Epithelial cell of proximal tubule (primary cell): ENCODE measurements at regions not wholly inside any gene's neighbourhood (a gene's known extent, or its start where the extent isn't known, plus 50 kb on each side); places are given as distances from the start of the nearest gene placed in this dataset.
"Not testable (repeated sequence)": the region's sequence is repeated elsewhere in the genome, so short reads cannot be mapped to it uniquely, and the experiment has no call there.

Experiments used
- DNase-seq: peaks from one replicate; pipeline ENCODE4 v3.0.0-alpha.2; 2011; ENCODE audit warnings: low read depth
- H3K4me3 ChIP-seq: 2 replicates; pipeline ENCODE4 v1.5.1; 2011; ENCODE audit warnings: low read depth, mild to moderate bottlenecking, low read length
- TF ChIP-seq, protein P1 (sequence below): conservative IDR thresholded peaks from 2 replicates; pipeline ENCODE4 v1.5.1; 2012; ENCODE audit warnings: low read depth, mild to moderate bottlenecking, low read length

DNA sequence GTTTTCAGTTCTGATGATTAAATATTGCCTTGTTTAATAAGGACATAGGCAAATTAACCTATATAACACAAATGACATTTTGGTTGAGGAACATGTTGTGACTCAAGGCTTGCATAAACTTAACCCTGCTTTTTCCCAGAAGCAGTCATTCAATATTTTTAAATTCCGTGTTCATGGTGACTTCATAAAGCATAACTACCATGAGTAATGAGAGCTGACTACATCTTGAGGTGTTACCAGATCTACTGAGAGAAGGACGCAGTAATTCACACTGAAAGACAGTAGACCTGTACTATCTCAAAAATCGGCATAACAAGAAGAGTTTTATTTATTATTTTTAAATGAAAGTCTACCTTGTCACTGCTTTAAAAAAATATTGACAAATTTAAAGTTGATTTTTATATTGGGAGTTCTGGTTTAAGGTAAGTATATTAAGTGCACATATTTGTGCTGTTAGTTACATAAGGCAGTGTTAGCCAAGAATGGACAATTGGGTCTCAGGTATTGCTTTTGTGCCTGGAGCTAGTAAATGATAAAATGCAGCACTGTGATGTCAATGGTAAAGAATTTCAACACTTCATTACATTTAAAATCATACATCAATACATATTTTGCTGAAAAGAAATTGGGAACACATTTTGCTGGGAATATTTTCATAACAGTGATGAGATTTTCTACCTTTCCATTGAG is 1198.5 kb downstream of the FSCB start:
- DNase-seq = no peak
- no peak overlapping the region for H3K4me3 ChIP-seq
- TF ChIP-seq, protein P1, sequence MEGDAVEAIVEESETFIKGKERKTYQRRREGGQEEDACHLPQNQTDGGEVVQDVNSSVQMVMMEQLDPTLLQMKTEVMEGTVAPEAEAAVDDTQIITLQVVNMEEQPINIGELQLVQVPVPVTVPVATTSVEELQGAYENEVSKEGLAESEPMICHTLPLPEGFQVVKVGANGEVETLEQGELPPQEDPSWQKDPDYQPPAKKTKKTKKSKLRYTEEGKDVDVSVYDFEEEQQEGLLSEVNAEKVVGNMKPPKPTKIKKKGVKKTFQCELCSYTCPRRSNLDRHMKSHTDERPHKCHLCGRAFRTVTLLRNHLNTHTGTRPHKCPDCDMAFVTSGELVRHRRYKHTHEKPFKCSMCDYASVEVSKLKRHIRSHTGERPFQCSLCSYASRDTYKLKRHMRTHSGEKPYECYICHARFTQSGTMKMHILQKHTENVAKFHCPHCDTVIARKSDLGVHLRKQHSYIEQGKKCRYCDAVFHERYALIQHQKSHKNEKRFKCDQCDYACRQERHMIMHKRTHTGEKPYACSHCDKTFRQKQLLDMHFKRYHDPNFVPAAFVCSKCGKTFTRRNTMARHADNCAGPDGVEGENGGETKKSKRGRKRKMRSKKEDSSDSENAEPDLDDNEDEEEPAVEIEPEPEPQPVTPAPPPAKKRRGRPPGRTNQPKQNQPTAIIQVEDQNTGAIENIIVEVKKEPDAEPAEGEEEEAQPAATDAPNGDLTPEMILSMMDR = no peak

DNA sequence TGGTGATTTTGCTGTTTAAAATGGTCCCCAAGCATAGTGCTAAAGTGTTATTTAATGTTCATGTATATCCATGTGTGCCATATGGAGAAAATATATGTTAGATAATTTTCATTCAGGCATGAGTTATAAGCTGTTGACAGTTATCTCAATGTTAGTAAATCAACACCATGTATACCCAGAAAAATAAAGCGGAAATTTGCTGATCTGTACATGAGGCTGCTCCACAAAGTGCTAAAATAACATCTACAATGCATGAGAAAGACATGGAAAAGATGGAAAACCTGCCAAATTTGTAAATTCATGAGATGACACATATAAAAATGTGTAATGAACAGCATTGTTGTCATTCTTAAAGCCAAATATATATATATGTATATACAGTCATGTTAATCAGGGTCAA is 1199.2 kb downstream of the FSCB start:
- TF ChIP-seq, protein P1 = no peak
- DNase-seq = no peak
- no peak overlapping the region for H3K4me3 ChIP-seq

DNA sequence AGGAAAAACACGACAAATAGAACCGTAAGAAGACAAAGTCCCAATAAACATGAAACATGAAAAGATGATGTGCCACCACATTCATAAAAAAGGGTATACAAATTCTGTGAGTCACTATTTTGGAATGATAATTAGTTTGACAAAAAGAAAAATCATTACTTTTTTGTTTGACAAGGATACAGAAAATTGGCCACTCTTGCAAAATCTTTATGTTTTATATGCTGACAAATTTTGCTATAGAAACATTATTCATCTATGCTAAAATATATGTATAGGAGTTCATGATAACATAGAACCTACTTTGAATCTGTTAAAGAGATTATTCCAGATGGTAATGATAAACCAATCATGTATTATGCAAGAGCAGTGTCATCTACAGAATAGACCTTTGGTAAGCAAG is 1201.0 kb downstream of the FSCB start:
- TF ChIP-seq, protein P1 = no peak
- DNase-seq = no peak
- no peak overlapping the region for H3K4me3 ChIP-seq

DNA sequence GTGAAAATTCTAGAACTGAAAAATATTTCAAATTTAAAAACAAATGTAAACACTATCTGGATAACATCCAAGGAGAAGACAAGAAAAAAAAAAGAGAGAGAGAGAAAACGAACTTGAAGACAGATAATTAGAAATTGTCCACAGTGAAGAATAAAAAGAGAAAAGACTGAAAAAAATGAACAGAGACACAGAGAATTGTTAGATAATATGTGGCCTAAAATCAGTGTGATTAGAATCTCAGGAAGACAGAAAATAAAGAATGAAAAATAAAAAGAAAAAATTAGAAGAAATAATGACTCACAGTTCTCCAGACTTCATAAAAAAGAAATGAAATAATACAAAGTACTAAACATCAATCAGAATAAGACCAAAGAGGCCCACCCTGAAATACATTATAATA is 1209.3 kb downstream of the FSCB start:
- no peak overlapping the region for H3K4me3 ChIP-seq
- TF ChIP-seq, protein P1 = no peak
- DNase-seq = no peak

DNA sequence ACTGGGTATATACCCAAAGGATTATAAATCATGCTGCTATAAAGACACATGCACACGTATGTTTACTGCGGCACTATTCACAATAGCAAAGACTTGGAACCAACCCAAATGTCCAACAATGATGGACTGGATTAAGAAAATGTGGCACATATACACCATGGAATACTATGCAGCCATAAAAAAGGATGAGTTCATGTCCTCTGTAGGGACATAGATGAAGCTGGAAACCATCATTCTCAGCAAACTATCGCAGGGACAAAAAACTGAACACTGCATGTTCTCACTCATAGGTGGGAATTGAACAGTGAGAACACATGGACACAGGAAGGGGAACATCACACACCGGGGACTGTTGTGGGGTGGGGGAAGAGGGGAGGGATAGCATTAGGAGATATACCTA is 1211.0 kb downstream of the FSCB start:
- not testable (repeated sequence) for H3K4me3 ChIP-seq, DNase-seq

DNA sequence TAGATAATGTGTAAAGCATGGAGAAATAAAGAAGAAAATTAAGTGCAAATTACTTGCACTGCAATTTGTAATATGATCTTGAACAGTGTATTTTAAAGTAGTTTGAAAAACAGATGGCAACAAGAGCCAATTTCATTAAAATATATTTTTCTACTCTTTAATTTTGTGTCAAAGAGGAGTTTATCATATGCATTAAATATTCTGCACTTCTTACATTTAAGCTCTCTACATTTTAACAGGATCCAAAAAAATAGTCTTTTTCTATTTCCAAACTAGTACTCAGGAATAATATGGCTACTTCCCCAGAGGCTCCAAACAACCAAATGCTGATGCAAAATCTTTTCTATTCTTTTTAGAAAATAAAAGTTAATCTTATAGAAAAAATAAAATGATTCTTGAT is 1221.5 kb downstream of the FSCB start:
- no peak overlapping the region for H3K4me3 ChIP-seq
- no peak for DNase-seq
- TF ChIP-seq, protein P1 = no peak

DNA sequence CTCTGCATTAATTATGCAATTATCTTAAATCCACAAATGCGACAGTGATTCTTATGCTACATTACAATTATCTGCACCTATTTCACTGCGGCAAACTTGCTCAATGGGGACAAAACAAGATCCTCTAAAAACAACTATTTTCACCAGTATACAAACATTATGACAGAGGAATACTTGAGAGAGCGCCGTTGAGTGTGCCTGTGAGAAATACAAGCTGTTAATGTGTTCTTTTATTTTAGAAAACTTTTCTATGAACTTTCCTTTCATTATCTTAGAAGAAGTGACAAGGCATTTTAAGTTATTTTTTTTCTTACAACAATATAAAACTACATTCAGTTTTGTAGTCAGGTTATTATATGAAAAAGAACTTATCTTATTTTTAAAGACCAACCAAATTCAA is 1247.0 kb downstream of the FSCB start:
- TF ChIP-seq, protein P1 = no peak

DNA sequence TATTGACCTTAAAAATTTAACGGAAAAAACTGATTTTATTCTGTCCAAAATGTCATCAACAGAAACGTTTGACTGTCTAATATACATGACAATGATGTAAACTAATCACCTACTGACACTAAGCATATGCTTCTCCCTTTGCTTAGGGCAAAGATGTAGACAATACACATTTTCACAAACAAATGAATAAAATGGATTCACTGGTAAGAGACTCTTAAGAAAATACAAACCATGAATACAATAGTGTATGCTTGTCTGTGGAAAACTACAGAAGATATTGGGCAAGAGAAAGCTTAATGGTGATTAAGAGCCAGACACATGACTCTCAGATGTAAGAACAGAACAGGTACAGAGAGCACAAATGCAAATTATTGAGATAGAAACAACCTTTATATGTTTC is 1248.7 kb downstream of the FSCB start:
- TF ChIP-seq, protein P1 = no peak
- H3K4me3 ChIP-seq = no peak overlapping the region
- DNase-seq = no peak

More for the DNA sequence above, 1247.0 kb downstream of the FSCB start:
- H3K4me3 ChIP-seq = no peak overlapping the region
- DNase-seq = no peak

DNA sequence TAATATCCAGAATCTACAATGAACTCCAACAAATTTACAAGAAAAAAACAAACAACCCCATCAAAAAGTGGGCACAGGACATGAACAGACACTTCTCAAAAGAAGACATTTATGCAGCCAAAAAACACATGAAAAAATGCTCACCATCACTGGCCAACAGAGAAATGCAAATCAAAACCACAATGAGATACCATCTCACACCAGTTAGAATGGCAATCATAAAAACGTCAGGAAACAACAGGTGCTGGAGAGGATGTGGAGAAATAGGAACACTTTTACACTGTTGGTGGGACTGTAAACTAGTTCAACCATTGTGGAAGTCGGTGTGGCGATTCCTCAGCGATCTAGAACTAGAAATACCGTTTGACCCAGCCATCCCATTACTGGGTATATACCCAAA is 1250.1 kb downstream of the FSCB start:
- not testable (repeated sequence) for DNase-seq

More for the DNA sequence above, 1250.1 kb downstream of the FSCB start:
- H3K4me3 ChIP-seq = not testable (repeated sequence)
